ENCODE measurements at regions not wholly inside any gene's neighbourhood (a gene's known extent, or its start where the extent isn't known, plus 50 kb on each side); places are given as distances from the start of the nearest gene placed in this dataset.

- Mint-ChIP-seq H3K4me1 (ENCODE audit: low read depth) (no peaks in the 10 kb centered on the region), H3K27me3 (peaks cover under 1% of the 10 kb centered on the region), H3K36me3 (ENCODE audit: low read depth) (no peaks in the 10 kb centered on the region), H3K27ac (no peak overlapping the region), H3K4me3 (no peak overlapping the region), H3K9me3 (no peaks in the 10 kb centered on the region)
- Histone ChIP-seq H3K4me3 (ENCODE audit: low read length) (no peak overlapping the region), H3K27me3 (ENCODE audit: control insufficient read depth in 1 of 2, insufficient read depth in 2 of 2, low read length in 2 of 2) (no peaks in the 10 kb centered on the region), H3K27ac (ENCODE audit: low read depth in 1 of 2, low read length in 2 of 2) (no peak overlapping the region), H3K36me3 (ENCODE audit: insufficient read depth, low read length) (no peaks in the 10 kb centered on the region), H3K9me3 (ENCODE audit: control insufficient read depth in 1 of 2, insufficient read depth in 1 of 2, low read length in 2 of 2) (no peaks in the 10 kb centered on the region), H3K4me1 (ENCODE audit: insufficient read depth, low read length) (no peaks in the 10 kb centered on the region)
- TF ChIP-seq, protein P1, sequence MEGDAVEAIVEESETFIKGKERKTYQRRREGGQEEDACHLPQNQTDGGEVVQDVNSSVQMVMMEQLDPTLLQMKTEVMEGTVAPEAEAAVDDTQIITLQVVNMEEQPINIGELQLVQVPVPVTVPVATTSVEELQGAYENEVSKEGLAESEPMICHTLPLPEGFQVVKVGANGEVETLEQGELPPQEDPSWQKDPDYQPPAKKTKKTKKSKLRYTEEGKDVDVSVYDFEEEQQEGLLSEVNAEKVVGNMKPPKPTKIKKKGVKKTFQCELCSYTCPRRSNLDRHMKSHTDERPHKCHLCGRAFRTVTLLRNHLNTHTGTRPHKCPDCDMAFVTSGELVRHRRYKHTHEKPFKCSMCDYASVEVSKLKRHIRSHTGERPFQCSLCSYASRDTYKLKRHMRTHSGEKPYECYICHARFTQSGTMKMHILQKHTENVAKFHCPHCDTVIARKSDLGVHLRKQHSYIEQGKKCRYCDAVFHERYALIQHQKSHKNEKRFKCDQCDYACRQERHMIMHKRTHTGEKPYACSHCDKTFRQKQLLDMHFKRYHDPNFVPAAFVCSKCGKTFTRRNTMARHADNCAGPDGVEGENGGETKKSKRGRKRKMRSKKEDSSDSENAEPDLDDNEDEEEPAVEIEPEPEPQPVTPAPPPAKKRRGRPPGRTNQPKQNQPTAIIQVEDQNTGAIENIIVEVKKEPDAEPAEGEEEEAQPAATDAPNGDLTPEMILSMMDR (IDR thresholded peaks at IDR 0.05): no peak
- POLR2A ChIA-PET: no interaction called here
- ATAC-seq (ENCODE audit: poor library complexity): no peak
- DNase-seq: no peak
- intact Hi-C loops (cut with DNase I, micrococcal nuclease): no loop called here
- CTCF ChIA-PET: no interaction called here
Observed at GRCh38 chr7:88485821-88486220, 179.1 kb upstream of the STEAP4 start.

DNA sequence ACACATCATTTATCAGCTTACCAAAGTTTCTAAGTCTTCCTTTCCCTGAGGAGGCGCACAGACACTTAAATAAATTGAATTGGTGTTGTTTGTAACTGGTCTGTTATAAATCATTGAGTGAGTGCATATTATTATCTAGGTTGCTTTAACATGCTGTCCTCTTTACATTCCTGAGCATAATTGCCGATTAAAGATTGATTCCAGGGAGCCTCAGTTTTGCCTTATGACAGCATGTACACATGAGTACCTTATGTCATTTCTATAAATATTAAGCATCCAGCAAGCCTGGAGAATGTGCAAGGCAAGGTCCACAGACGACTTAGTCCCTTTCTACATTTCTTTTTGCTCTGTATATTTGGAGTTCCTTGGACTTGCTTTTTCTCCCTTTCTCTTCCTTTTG is 177.9 kb upstream of the STEAP4 start:
- no peaks in the 10 kb centered on the region for H3K4me1 Mint-ChIP-seq (ENCODE audit: low read depth)
- intact Hi-C loops (cut with DNase I, micrococcal nuclease): no loop called here
- H3K4me3 Mint-ChIP-seq: no peak overlapping the region
- ChIA-PET CTCF (no interaction called here), POLR2A (no interaction called here)
- no peaks in the 10 kb centered on the region for H3K9me3 Mint-ChIP-seq
- no peaks in the 10 kb centered on the region for H3K36me3 Mint-ChIP-seq (ENCODE audit: low read depth)
- no peak for DNase-seq
- Histone ChIP-seq H3K27ac (ENCODE audit: low read depth in 1 of 2, low read length in 2 of 2) (no peak overlapping the region), H3K4me1 (ENCODE audit: insufficient read depth, low read length) (no peaks in the 10 kb centered on the region), H3K4me3 (ENCODE audit: low read length) (no peak overlapping the region), H3K9me3 (ENCODE audit: control insufficient read depth in 1 of 2, insufficient read depth in 1 of 2, low read length in 2 of 2) (no peaks in the 10 kb centered on the region), H3K36me3 (ENCODE audit: insufficient read depth, low read length) (no peaks in the 10 kb centered on the region), H3K27me3 (ENCODE audit: control insufficient read depth in 1 of 2, insufficient read depth in 2 of 2, low read length in 2 of 2) (no peaks in the 10 kb centered on the region)
- no peak overlapping the region for H3K27ac Mint-ChIP-seq
- no peak for ATAC-seq (ENCODE audit: poor library complexity)
- H3K27me3 Mint-ChIP-seq: no peaks in the 10 kb centered on the region
- TF ChIP-seq, protein P1 (IDR thresholded peaks at IDR 0.05): no peak

GRCh38 chr7:88480896-88481295 is 174.2 kb upstream of the STEAP4 start:
- H3K36me3 Mint-ChIP-seq (ENCODE audit: low read depth): no peaks in the 10 kb centered on the region
- H3K9me3 Mint-ChIP-seq: no peaks in the 10 kb centered on the region
- no peak overlapping the region for H3K27ac Mint-ChIP-seq
- ChIA-PET POLR2A (no interaction called here), CTCF (no interaction called here)
- H3K4me1 ChIP-seq (ENCODE audit: insufficient read depth, low read length): no peaks in the 10 kb centered on the region
- DNase-seq: no peak
- no peaks in the 10 kb centered on the region for H3K27me3 ChIP-seq (ENCODE audit: control insufficient read depth in 1 of 2, insufficient read depth in 2 of 2, low read length in 2 of 2)
- intact Hi-C loops (cut with DNase I, micrococcal nuclease): no loop called here
- no peak overlapping the region for H3K4me3 Mint-ChIP-seq
- no peaks in the 10 kb centered on the region for H3K36me3 ChIP-seq (ENCODE audit: insufficient read depth, low read length)
- no peak for ATAC-seq (ENCODE audit: poor library complexity)
- no peaks in the 10 kb centered on the region for H3K9me3 ChIP-seq (ENCODE audit: control insufficient read depth in 1 of 2, insufficient read depth in 1 of 2, low read length in 2 of 2)
- H3K4me1 Mint-ChIP-seq (ENCODE audit: low read depth): no peaks in the 10 kb centered on the region
- no peak overlapping the region for H3K27ac ChIP-seq (ENCODE audit: low read depth in 1 of 2, low read length in 2 of 2)
- TF ChIP-seq, protein P1 (IDR thresholded peaks at IDR 0.05): no peak
- no peak overlapping the region for H3K4me3 ChIP-seq (ENCODE audit: low read length)
- no peaks in the 10 kb centered on the region for H3K27me3 Mint-ChIP-seq
